K562 (cell line): ENCODE measurements at regions not wholly inside any gene's neighbourhood (a gene's known extent, or its start where the extent isn't known, plus 50 kb on each side); places are given as distances from the start of the nearest gene placed in this dataset.

Experiments used
- ARID1B ChIP-seq: fragments of 450-650 bp; IDR thresholded peaks from 2 replicates; pipeline ENCODE4 v1.6.1; 2016; ENCODE audit warnings: antibody characterized with exemption, mild to moderate bottlenecking, inconsistent platforms
- ATF4 ChIP-seq: fragments of 450-650 bp; formaldehyde crosslinking; IDR thresholded peaks from 2 replicates; pipeline ENCODE4 v1.4.0; 2022; ENCODE audit warnings: mild to moderate bottlenecking, moderate library complexity
- CTBP1 ChIP-seq: fragments of 450-650 bp; IDR thresholded peaks from 2 replicates; pipeline ENCODE4 v1.6.1; 2016; ENCODE audit warnings: borderline replicate concordance
- DPF2 ChIP-seq: fragments of 450-650 bp; IDR thresholded peaks from 2 replicates; pipeline ENCODE4 v1.6.1; 2016
- ESRRB ChIP-seq: fragments of 250-450 bp; sonication (Bioruptor Pico); IDR thresholded peaks from 2 replicates; pipeline ENCODE4 v1.5.0; 2020; ENCODE audit warnings: mild to moderate bottlenecking, moderate library complexity, borderline replicate concordance
- FOSL1 ChIP-seq: fragments of 200-800 bp; sonication (Bioruptor generic); conservative IDR thresholded peaks from 2 replicates; pipeline ENCODE4 v1.6.1; 2016; ENCODE audit warnings: missing genetic modification characterization, missing compliant biosample characterization
- JUND ChIP-seq, 2 experiments: IDR thresholded peaks; 2 replicates in 1 of 2; 3 replicates in 1 of 2; pipeline ENCODE4 v1.6.1; 2011; ENCODE audit warnings: borderline replicate concordance in 2 of 2, low read depth in 2 of 2, low read length in 2 of 2, improper control_type of control experiment in 1 of 2, missing biosample characterization in 1 of 2, missing genetic modification characterization in 1 of 2, missing genetic modification reagents in 1 of 2
- MAFG ChIP-seq: fragments of 450-650 bp; conservative IDR thresholded peaks from 2 replicates; pipeline ENCODE4 v1.6.1; 2016; ENCODE audit warnings: missing genetic modification characterization, missing compliant biosample characterization
- NFE2 ChIP-seq: IDR thresholded peaks from 2 replicates; pipeline ENCODE4 v1.6.1; 2014; ENCODE audit warnings: antibody characterized with exemption, low read depth
- NRF1 ChIP-seq, 2 experiments: fragments of 450-650 bp; IDR thresholded peaks in 1 of 2; conservative IDR thresholded peaks in 1 of 2; 2 replicates each; pipeline ENCODE4 v1.6.1; 2014; ENCODE audit warnings: mild to moderate bottlenecking in 2 of 2
- RCOR1 ChIP-seq, 2 experiments: IDR thresholded peaks; 2 replicates each; pipeline ENCODE4 v1.6.1; 2012; ENCODE audit warnings: low read depth in 2 of 2, low read length in 2 of 2, borderline replicate concordance in 1 of 2, improper control_type of control experiment in 1 of 2
- SMARCA4 ChIP-seq: fragments of 450-650 bp; IDR thresholded peaks from 2 replicates; pipeline ENCODE4 v1.6.1; 2016
- SRSF7 ChIP-seq: fragments of 200-400 bp; formaldehyde crosslinking; optimal IDR thresholded peaks from 2 replicates; pipeline ENCODE3; 2017; ENCODE audit warnings: mild to moderate bottlenecking, low read depth, low read length
- TCF3 ChIP-seq: sonication (generic); formaldehyde crosslinking; IDR thresholded peaks from 2 replicates; pipeline ENCODE4 v1.4.0; 2020; ENCODE audit warnings: mild to moderate bottlenecking, missing genetic modification reagents
- TRIM28 ChIP-seq: fragments of 450-650 bp; IDR thresholded peaks from 2 replicates; pipeline ENCODE4 v1.6.1; 2017
- ZBTB17 ChIP-seq: fragments of 450-650 bp; formaldehyde crosslinking; IDR thresholded peaks from 2 replicates; pipeline ENCODE4 v1.4.0; 2020; ENCODE audit warnings: mild to moderate bottlenecking

GRCh38 chr5:89273289-89273688, 390.3 kb upstream of the MEF2C start (continued):
- 0 out of 2 replicates have a peak, but pooled peaks have one; percentile 10 for TF ChIP-seq ATF4 (CRISPR knock-in tag)
- TF ChIP-seq CTBP1, result no peak
- TF ChIP-seq TRIM28, result no peak
- peak; percentile 54 for TF ChIP-seq TCF3
- TF ChIP-seq MAFG (tag), result 0 out of 2 replicates have a peak, but pooled peaks have one; percentile 36
- TF ChIP-seq DPF2, result peak; percentile 58
- TF ChIP-seq SRSF7, result no peak
- TF ChIP-seq ZBTB17 (CRISPR knock-in tag), result 0 out of 2 replicates have a peak, but pooled peaks have one; percentile 59
- TF ChIP-seq JUND (IDR thresholded peaks at IDR 0.05; ENCODE audit: borderline replicate concordance, low read depth, low read length), result peak; percentile 66
- TF ChIP-seq JUND (tag; IDR thresholded peaks at IDR 0.05; ENCODE audit: borderline replicate concordance, low read depth, low read length), result peak; percentile 69; the same call in 1 of the 3 replicates
- peak in 1 of 2 experiments; percentile 45; a peak in 1 of 4 replicates for TF ChIP-seq RCOR1 (IDR thresholded peaks at IDR 0.05; ENCODE audit: borderline replicate concordance in 1 of 2, low read depth in 2 of 2, low read length in 2 of 2)
- TF ChIP-seq ARID1B, result peak; percentile 68
- peak; percentile 55; the same call in 1 of the 2 replicates for TF ChIP-seq SMARCA4
- TF ChIP-seq FOSL1 (tag), result peak; percentile 46
- TF ChIP-seq NFE2, result peak; percentile 69
- peak in 1 of 2 experiments; percentile 20; a peak in 1 of 4 replicates for TF ChIP-seq NRF1 (conservative IDR thresholded peaks at IDR 0.05 in 1 of 2, IDR thresholded peaks at IDR 0.05 in 1 of 2)
- no peak for TF ChIP-seq ESRRB
